ENCODE measurements at regions not wholly inside any gene's neighbourhood (a gene's known extent, or its start where the extent isn't known, plus 50 kb on each side); places are given as distances from the start of the nearest gene placed in this dataset.

DNA sequence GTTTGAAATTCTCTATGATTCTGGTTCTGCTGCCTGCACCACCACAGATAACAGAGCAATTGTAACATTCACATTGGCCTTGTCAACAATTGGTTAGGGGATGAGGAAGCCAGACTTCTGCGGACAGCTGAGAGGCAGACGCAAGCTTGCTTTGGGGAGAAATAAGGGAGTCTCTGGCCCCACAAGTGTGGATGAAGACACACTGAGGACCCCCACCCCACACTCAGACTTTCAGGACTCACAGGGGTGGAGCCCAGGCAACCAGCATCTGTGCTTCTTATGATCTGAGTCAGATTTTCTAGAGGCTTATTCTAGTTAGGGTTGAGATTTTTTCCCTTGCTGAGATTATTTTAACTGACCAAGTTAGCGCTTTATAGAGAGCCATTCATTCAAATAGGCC, 140.3 kb upstream of the IRX2 start:
- no peak for DNase-seq (ENCODE audit: low spot score)
- CTCF ChIA-PET = no interaction called here

GRCh38 chr5:2890011-2890410, 138.5 kb upstream of the IRX2 start:
- ChIA-PET POLR2A (ENCODE audit: low non-redundant PET) (no interaction called here), CTCF (no interaction called here)
- H3K27ac ChIP-seq = no peak overlapping the region
- DNase-seq (ENCODE audit: low spot score) = no peak
- TF ChIP-seq, protein P1, sequence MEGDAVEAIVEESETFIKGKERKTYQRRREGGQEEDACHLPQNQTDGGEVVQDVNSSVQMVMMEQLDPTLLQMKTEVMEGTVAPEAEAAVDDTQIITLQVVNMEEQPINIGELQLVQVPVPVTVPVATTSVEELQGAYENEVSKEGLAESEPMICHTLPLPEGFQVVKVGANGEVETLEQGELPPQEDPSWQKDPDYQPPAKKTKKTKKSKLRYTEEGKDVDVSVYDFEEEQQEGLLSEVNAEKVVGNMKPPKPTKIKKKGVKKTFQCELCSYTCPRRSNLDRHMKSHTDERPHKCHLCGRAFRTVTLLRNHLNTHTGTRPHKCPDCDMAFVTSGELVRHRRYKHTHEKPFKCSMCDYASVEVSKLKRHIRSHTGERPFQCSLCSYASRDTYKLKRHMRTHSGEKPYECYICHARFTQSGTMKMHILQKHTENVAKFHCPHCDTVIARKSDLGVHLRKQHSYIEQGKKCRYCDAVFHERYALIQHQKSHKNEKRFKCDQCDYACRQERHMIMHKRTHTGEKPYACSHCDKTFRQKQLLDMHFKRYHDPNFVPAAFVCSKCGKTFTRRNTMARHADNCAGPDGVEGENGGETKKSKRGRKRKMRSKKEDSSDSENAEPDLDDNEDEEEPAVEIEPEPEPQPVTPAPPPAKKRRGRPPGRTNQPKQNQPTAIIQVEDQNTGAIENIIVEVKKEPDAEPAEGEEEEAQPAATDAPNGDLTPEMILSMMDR (conservative IDR thresholded peaks at IDR 0.05; ENCODE audit: low read depth) = no peak

More for the DNA sequence above, 140.3 kb upstream of the IRX2 start:
- no peak overlapping the region for H3K27ac ChIP-seq
- TF ChIP-seq, protein P1 (conservative IDR thresholded peaks at IDR 0.05; ENCODE audit: low read depth) = no peak
- POLR2A ChIA-PET (ENCODE audit: low non-redundant PET) = no interaction called here

DNA sequence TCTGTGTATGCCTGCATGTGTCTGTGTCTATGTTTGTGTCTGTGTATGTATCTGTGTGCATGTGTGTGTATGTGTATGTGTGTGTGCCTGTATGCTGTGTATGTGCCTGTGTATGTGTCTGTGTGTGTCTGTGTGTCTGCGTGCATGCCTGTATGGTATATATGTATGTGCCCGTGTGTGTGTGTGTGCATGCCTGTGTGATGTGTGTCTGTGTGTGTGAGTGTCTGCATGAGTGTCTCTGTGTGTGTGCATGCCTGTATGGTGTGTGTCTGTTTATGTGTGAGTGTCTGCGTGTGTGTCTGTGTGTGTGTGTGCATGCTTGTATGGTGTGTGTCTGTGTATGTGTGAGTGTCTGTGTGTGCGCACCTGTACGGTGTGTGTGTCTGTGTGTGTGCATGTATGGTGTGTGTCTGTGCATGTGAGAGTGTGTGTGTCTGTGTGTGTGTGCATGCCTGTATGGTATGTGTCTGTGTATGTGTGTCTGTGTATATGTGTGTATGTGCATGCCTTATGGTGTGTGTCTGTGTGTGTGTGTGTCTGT, 137.1 kb upstream of the IRX2 start:
- H3K27ac ChIP-seq = no peak overlapping the region
- CTCF ChIA-PET = no interaction called here
- POLR2A ChIA-PET (ENCODE audit: low non-redundant PET) = no interaction called here
- DNase-seq (ENCODE audit: low spot score) = no peak
- TF ChIP-seq, protein P1 (conservative IDR thresholded peaks at IDR 0.05; ENCODE audit: low read depth) = no peak

DNA sequence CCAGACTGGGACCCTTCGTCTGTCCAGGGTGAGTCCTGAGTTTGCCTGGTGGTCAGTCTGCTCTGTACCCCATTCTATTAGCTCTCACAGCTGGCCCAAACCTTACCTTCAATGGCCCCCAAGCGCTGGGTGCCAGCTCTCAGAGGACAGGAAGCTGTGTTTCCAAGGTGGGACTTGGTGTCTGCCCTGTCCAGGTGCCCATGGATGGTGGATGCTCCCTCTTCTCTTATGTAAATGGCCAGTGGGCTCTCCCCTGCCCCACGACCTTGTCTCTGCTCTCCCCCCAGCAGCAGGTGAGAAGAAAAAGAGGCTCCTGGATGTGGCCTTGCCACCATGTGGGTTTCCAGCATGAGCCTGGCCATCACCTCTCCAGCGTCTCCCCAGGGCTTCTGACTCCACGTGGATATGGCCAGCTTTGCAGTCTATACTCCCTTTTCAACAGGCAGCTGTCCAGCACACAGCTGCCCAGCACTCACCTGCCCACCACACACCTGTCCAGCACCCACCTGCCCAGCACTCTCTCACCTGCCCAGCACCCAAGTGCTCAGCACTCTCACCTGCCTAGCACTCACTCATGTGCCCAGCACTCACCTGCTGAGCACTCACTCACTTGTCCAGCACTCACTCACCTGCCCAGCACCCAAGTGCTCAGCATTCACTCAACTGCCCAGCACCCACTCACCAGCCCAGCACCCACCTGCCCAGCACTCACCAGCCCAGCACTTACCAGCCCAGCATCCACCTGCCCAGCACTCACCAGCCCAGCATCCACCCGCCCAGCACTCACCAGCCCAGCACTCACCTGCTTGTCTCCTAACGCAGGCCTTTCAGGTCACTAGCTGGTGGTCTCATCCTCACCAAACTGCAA, 136.2 kb upstream of the IRX2 start:
- TF ChIP-seq, protein P1 (conservative IDR thresholded peaks at IDR 0.05; ENCODE audit: low read depth) = no peak
- no peak overlapping the region for H3K27ac ChIP-seq
- POLR2A ChIA-PET (ENCODE audit: low non-redundant PET) = no interaction called here
- DNase-seq (ENCODE audit: low spot score) = no peak
- CTCF ChIA-PET = interaction anchor here (0.5 to 0.6 kb wide), 2 partner anchors 114 to 399 kb away, joined by 3 read pairs; no protein-coding TSS in a partner anchor

DNA sequence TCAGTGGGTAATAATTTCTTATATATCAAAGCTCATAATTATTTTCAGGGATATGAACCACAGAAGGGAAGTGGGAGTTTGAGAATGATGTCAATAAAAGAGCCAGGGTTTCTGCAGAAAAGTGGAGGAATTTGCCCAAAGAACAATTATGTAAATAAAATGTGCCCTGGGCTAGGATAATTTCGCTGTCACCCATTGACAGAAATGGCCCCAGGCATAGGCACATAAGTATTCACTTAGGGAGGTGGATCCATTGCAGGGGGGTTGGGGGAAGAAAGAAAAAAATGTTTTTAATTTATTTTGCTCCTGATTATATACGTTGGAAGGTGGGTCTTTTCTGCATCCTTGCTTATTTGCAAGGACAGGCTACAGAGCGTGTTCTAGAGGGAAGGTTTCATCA, 135.1 kb upstream of the IRX2 start:
- ChIA-PET CTCF (no interaction called here), POLR2A (ENCODE audit: low non-redundant PET) (no interaction called here)
- no peak for DNase-seq (ENCODE audit: low spot score)
- H3K27ac ChIP-seq = no peak overlapping the region
- TF ChIP-seq, protein P1 (conservative IDR thresholded peaks at IDR 0.05; ENCODE audit: low read depth) = no peak

- no peak overlapping the region for H3K27ac ChIP-seq
- ChIA-PET POLR2A (ENCODE audit: low non-redundant PET) (no interaction called here), CTCF (no interaction called here)
- no peak for DNase-seq (ENCODE audit: low spot score)
- TF ChIP-seq, protein P1 (conservative IDR thresholded peaks at IDR 0.05; ENCODE audit: low read depth) = no peak
Observed at GRCh38 chr5:2883771-2884170, 132.3 kb upstream of the IRX2 start.
